NCI-H1436 treated with DMSO at 0.1 percent for 48 hours (cell line): ENCODE measurements at regions not wholly inside any gene's neighbourhood (a gene's known extent, or its start where the extent isn't known, plus 50 kb on each side); places are given as distances from the start of the nearest gene placed in this dataset.

Source experiments
- DNase-seq: peaks from one replicate; lab custom pipeline; 2025; lab: John Stamatoyannopoulos, UW

DNA sequence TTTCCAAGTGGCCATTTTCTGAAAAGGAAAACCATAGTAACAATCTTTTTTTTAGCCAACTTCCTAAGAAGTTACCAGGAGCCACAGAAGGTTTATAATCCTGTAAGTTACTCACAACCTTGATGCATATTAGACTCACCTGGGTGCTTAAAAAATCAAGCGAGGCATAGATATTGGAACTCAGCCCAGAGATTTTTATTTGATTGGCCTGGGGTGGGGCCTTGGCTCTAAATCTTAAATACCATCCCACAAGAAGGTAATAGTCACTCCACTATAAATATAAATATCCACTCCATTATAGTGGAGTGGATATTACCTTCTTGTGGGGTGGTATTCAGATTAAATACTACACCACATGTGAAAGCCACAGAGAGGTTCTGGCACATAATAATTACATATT is 429.6 kb downstream of the RFC3 start:
- no peak for DNase-seq

GRCh38 chr13:34249546-34250039 is 431.6 kb downstream of the RFC3 start:
- no peak for DNase-seq

DNA sequence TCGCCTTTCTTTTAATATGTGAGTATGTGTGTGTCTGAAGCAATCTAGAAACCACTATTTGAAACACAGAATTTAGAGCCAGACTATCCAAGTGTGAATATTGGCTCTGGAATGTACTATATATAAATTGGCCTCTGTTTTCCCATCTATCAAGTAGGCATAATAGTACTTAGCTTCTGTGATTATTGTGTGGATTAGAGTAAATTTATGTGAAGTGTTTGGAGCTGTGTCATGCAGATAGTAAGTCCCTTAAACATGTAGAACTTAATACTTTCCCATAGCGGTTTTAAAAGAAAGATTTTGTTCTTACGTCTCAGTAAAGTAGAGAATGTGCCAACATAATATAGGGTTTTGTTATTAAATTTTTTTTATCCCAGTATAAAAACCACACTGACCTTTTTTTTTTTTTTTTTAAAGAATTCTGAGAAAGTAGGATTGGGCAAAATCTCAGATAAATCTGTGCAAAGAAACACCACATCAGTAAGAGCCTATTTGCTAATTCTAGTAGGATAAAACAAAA is 432.3 kb downstream of the RFC3 start:
- no peak for DNase-seq

DNA sequence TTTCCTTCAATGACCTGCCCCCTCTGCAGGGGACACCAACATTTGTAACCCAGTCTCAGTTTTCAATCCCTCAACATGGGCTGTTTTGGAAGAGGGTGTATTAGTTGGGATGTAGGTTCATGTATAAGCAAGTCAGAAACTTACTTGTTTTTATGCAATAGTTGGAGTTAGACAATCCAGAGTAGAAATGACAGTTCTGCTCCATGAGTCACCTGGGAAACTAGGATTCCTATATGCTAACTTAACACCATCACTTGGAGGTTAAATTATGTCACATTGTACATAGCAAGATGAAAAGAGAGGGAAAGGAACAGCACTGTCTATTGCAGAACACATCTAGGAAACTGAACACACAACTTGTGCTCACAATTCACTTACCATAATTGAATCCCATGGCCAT is 436.4 kb downstream of the RFC3 start:
- DNase-seq, result no peak

- no peak for DNase-seq
Observed at GRCh38 chr13:34255711-34256110, 437.8 kb downstream of the RFC3 start.

DNA sequence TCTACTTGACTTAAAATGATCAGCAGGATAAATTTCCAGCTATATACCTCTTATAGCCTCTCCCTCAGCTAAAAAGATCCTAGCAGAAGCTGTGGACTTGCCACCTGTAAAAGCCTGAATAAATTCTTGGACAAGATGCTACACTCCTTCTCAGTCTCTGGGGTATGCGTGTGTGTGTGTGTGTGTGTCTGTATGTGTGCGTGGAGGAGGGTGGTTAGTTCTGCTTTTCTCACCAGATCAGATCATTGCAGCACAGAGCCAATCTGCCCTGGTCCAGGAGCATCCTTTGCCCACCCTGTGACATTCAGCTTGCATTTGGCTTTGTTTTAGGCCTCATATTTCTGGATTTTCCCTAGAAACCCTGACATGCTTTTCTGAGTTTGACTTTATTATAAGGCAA is 438.3 kb downstream of the RFC3 start:
- DNase-seq, result no peak

DNA sequence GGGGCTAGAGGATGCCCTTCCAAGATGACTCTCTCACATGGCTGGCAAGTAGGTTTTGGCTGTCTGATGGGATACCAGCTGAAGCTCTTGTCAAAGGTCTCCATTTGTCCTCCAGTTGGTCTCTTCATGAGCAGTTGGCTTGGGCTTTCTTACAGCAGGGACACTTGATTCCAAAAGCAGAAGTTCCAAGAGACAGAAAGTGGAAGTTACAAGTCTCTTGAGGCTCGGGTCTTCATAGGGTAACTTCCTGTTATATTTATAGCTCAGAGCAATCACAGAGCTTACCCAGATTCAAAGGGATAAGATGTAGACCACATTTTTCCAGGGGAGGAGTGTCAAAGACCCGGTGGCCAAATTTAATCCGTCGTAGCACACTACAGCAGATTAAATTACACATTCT is 440.0 kb downstream of the RFC3 start:
- DNase-seq, result no peak

GRCh38 chr13:34258646-34259386 is 440.9 kb downstream of the RFC3 start:
- DNase-seq, result no peak

DNA sequence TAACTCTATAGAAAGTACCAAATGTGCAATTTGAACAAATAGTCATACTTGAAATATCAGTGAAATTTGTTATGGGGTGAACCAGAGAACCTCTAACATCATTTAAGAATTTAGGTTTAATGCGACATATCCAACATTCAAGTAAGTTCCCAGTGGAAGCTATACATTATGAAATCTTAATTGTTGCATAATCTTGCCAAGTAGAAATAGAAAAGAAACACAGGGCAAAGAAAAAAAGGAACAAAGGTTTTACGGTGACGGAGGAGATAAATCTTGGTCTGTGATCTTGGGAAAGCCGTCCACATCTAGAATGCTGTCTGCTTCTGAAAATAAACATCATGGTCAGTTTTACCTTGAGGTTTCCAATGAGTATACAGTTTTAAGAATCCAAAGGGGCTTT is 445.7 kb downstream of the RFC3 start:
- DNase-seq, result no peak

DNA sequence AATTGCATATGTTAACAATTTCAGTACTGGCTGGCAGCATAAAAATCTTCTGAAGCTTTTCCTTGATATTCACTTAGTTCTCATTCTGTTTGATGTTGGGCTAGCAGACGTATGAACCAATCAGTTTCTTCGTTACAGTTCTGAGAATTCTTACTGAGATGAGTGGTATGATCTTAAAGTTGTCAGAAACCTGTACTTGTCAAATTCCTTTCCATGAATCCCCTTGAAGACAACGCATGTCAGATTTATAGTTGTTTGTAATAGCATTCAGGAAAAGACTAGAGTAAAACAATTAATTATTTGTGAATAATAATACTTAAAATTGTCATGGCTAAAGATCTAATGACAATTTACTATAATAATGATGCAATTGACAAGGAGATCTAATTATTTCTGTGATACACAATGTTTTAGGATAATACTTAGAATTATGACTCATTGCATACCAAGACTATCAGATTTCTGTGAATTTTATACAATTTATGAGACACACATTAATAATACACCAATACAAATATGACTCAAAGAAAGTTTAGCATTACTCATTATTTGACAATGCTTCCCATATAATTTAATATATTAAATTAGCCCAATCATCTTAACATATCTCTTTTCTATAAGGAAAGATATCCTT is 447.2 kb downstream of the RFC3 start:
- DNase-seq, result no peak

- no peak for DNase-seq
Observed at GRCh38 chr13:34276764-34277163, 458.8 kb downstream of the RFC3 start.

GRCh38 chr13:34277936-34278335 is 460.0 kb downstream of the RFC3 start:
- no peak for DNase-seq

GRCh38 chr13:34278780-34279179 is 460.8 kb downstream of the RFC3 start:
- DNase-seq, result no peak

DNA sequence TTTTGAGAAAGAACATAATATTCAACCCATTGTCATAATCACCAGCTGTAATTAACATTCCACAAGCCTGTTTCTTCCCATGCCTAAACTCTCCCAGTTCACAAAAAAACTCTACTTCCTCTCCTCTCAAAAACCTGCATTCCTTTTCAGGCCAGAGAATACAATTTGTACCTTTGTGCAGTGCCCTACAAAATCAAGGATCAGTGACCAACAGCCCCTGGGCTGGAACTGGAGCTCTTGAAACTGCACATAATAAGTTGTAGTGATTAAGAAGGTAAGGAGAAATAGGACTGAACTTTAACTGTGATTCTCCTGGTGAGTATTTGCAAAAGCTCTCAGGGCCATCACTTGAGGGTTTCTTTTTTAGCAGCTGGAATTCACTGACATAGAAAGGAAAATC is 472.7 kb downstream of the RFC3 start:
- DNase-seq, result no peak

DNA sequence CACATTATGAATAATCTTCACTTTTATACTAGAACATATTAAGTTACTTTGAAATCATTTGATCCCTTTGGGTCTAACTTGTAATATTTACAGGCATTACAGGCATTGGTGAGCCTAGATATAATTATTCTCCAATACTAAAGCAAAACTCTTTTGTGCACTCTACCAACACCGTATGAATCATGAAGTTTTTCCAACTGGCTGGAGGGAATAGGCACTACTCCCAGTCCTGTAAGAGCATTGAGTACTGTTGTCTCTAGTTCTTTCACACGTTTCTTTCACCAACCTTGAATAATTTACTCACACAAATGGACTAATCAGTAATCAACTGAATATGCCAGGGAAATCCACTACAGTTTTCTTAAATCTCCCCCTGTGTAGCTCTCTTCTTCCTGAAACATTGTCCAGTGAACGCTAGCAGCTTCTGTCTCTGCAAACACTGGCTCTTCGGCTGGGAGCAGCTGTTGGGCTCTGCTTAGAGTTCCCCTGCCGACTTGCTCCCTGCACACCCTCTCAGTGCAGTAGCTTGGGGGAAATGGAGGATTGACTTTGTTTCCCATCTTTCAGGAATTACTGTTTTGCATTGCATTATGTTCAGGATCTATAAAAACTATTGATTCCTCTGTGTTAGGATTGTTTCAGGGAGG is 476.7 kb downstream of the RFC3 start:
- no peak for DNase-seq

DNA sequence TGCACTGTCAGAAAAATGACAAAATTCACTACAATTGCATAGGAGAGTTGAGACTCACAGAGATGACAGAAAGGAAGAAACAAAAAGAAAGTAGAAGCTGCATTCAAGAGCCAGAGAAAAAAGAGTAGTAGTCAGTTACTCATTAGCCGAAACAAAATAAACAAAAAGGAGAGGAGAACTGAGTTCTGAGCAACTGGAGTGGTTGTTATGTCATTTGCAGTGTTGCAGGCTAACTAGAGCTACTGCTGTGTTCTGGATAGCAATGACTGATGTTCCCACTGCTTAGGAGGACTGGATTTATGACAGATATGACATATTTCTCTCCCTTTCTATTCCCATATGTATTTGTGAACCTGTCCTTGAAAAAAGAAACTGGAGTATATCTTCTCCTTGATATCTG is 482.6 kb downstream of the RFC3 start:
- no peak for DNase-seq

DNA sequence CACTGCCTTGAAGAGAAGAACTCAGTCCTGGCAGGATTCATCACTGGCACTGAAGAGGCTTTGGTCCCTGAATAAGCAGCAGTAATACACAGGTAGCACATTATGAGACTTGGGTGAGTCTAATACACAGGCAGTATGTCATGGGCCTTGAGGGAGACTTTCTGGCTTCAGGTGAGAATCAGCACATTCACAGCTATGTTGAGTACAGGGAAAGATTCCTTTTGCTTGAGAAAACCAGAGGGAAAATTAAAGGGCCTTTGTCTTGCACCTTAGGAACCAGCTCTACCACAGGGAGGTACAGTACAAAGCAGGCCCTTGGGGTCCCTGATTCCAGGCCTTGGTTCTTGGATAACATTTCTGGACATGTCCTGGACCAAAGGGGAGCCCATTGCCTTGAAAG is 484.6 kb downstream of the RFC3 start:
- DNase-seq, result no peak

- DNase-seq, result no peak
Observed at GRCh38 chr13:34303346-34303745, 485.4 kb downstream of the RFC3 start.

GRCh38 chr13:34307607-34308006 is 489.7 kb downstream of the RFC3 start:
- DNase-seq, result no peak

GRCh38 chr13:34308725-34309124 is 490.8 kb downstream of the RFC3 start:
- no peak for DNase-seq

- no peak for DNase-seq
Observed at GRCh38 chr13:34310539-34310938, 492.6 kb downstream of the RFC3 start.

DNA sequence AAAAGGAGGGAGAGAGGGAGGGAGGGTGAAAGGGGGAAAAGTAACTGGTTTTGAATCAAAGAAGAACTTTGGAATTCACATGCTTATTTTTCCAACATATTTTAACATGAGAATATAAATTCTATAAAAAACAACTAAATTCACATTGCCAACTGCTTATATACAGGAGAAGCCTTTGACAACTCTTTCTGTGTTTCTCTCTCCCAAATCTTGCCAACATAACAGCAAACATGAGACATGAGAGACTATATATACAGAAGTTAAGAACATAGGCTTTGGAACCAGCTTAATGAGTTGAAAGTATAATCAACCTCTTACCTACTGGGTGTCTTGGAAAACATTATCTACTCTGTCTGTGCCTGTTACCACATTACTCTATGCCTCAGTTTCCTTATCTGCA is 493.3 kb downstream of the RFC3 start:
- no peak for DNase-seq

DNA sequence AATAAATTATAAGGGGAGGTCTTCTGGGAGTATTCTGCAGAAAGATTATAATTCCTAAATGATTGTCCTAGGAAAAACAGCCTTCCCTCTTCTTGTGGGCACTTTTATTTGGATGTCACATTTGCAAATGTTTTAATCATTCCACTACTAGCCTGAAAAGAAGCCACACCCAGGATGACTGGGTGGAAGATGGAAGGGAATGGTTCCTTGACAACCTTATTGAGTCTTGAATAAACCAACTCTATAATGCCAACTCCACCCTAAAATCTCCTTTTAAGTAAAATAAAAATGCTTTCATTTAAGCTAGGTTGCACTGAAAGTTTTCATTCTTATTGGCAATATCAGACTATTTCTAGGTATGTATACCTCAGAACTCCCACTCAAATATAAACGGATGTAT is 494.6 kb downstream of the RFC3 start:
- DNase-seq, result no peak
